ENCODE measurements at regions not wholly inside any gene's neighbourhood (a gene's known extent, or its start where the extent isn't known, plus 50 kb on each side); places are given as distances from the start of the nearest gene placed in this dataset.

DNA sequence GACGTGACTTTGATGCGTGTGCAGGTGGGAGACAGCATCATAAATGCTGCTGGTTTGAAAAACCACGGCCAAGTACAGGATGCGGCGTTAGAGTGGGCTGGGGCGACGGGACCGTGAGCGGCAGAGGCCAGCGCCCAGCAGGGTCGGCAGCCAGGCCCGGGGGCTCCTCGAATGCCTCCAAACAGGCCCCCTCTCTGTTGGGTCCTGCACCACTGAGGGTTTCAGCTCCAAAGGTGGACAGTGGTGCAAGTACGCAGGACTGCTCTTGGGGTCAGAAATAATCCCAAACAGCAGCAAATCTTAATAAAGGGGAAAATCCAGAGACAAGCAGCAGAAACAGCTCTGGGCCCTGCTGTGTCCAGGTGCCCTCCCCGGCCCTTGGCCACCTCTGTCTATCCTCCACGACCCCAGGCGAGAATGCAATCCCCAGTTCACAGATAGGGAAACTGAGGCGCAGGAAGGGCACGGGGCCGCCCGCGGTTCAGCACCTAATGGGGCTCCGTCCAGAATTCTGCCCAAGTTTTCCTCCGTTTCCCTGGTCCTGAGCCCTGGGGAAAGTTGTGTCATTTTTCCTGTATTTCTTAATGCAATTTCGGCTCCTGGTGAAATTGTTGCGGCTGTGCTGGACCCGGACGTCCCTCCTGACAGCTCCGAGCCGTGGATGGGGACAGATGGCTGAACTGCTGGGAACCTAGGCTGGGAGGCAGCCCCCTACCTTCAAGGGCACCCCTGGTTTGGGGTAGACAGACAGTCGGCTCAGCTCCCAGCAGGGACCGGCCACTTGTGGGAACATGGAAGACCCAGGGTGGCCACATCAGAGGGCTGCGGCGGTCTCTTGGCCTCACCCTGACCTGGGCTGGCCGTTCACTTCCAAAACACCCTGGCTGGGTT, 97.4 kb downstream of the FOXL3 start:
- Mint-ChIP-seq H3K27me3 (ENCODE audit: low read depth) (peaks cover 42% of the 10 kb centered on the region), H3K9me3 (peaks cover 22 to 32% of the 10 kb centered on the region in 2 experiments), H3K36me3 (ENCODE audit: insufficient read depth in 1 of 3, low read depth in 3 of 3) (peaks cover 0 to 19% (median 10%) of the 10 kb centered on the region in 3 experiments; a peak in 5 of 7 replicates), H3K4me3 (no peak overlapping the region), H3K4me1 (peaks cover 0 to 3% of the 10 kb centered on the region in 2 experiments; a peak in 1 of 4 replicates), H3K27ac (no peak overlapping the region; a peak in 1 of 7 replicates)
- Histone ChIP-seq H2BK15ac (ENCODE audit: low read depth, low read length) (no peak overlapping the region), H4K91ac (ENCODE audit: insufficient read length, low read depth, low read length) (no peak overlapping the region), H3K4me2 (ENCODE audit: insufficient read depth, insufficient read length, low read length) (no peak overlapping the region), H4K20me1 (ENCODE audit: control insufficient read depth, insufficient read depth, insufficient read length) (no peaks in the 10 kb centered on the region), H2AFZ (ENCODE audit: low read length) (no peak overlapping the region), H3K18ac (ENCODE audit: insufficient read length, low read depth, low read length) (no peak overlapping the region), H3K79me2 (ENCODE audit: insufficient read depth, low read length) (no peaks in the 10 kb centered on the region), H3K9ac (ENCODE audit: extremely low read depth, insufficient read length, low read length) (no peak overlapping the region), H3K4me1 (ENCODE audit: insufficient read depth, low read length) (no peaks in the 10 kb centered on the region), H3K56ac (ENCODE audit: insufficient read length, low read depth, low read length) (no peak overlapping the region), H4K5ac (ENCODE audit: insufficient read length, low read depth, low read length) (no peak overlapping the region), H2BK120ac (ENCODE audit: low read depth, low read length, poor library complexity, severe bottlenecking) (no peak overlapping the region), H2BK20ac (ENCODE audit: low read depth, low read length, poor library complexity, severe bottlenecking) (no peak overlapping the region), H2BK12ac (ENCODE audit: insufficient read length, low read depth, low read length) (no peak overlapping the region), H3K79me1 (ENCODE audit: insufficient read depth, low read depth, low read length, poor library complexity, severe bottlenecking) (no peaks in the 10 kb centered on the region), H3K27ac (ENCODE audit: insufficient read length, low read depth, low read length) (no peak overlapping the region), H3K14ac (ENCODE audit: insufficient read depth, low read length) (no peak overlapping the region), H3K23ac (ENCODE audit: insufficient read length, low read depth, low read length) (no peak overlapping the region), H2BK5ac (ENCODE audit: insufficient read length, low read length) (no peak overlapping the region), H3K4ac (ENCODE audit: low read depth, low read length) (no peak overlapping the region), H3K27me3 (ENCODE audit: insufficient read depth, low read length) (no peaks in the 10 kb centered on the region), H3K9me3 (ENCODE audit: control insufficient read depth, low read depth, low read length) (peaks cover 9% of the 10 kb centered on the region), H4K8ac (replicated peaks; ENCODE audit: insufficient read length, low read depth, low read length) (no peak overlapping the region), H3T11ph (ENCODE audit: low read length) (no peak overlapping the region), H3K23me2 (ENCODE audit: insufficient read length, low read depth, low read length, poor library complexity, severe bottlenecking) (no peaks in the 10 kb centered on the region), H2AK5ac (ENCODE audit: insufficient read length, low read length) (no peak overlapping the region)
- WGBS (ENCODE audit: extremely low coverage, insufficient read length, low lambda C conversion rate): no CpG with 5 or more reads among the region's 35 CpGs
- no peak for DNase-seq
- no peak for TF ChIP-seq CTCF (conservative IDR thresholded peaks at IDR 0.05)
